HEK293 (cell line): ENCODE measurements at regions not wholly inside any gene's neighbourhood (a gene's known extent, or its start where the extent isn't known, plus 50 kb on each side); places are given as distances from the start of the nearest gene placed in this dataset.

Source experiments
- CTCF ChIA-PET: fragments of 350-600 bp; formaldehyde crosslinking; extraction: SDS; loops from one replicate; lab custom pipeline; 2021; ENCODE audit warnings: antibody characterized with exemption; lab: Yijun Ruan, JAX
- POLR2A ChIA-PET: fragments of 300-600 bp; formaldehyde crosslinking; extraction: SDS; loops from one replicate; lab custom pipeline; 2020; ENCODE audit warnings: antibody characterized with exemption, inconsistent platforms; lab: Yijun Ruan, JAX
- H3K27ac ChIP-seq: fragments of 200-500 bp; sonication (Bioruptor generic); 2 replicates; pipeline ENCODE4 v1.5.1; 2014; ENCODE audit warnings: low read depth, low read length, control low read depth, inconsistent platforms; ENCODE audit errors: extremely low read depth
- H3K36me3 ChIP-seq, 2 experiments: fragments of 200-500 bp in 1 of 2; sonication (Bioruptor generic) in 1 of 2; 1 replicate in 1 of 2; 2 replicates in 1 of 2; pipeline ENCODE4 v1.5.1; 2014 to 2017; ENCODE audit warnings: inconsistent platforms in 2 of 2, low read length in 2 of 2; ENCODE audit not compliant: control insufficient read depth in 2 of 2, insufficient read depth in 1 of 2
- H3K4me1 ChIP-seq: fragments of 200-500 bp; sonication (Bioruptor generic); 2 replicates; pipeline ENCODE4 v1.5.1; 2014; ENCODE audit warnings: mild to moderate bottlenecking, low read length, inconsistent platforms; ENCODE audit not compliant: control insufficient read depth, insufficient read depth
- H3K4me3 ChIP-seq: 2 replicates; pipeline ENCODE4 v1.5.1; 2011; ENCODE audit warnings: low read depth, mild to moderate bottlenecking, control low read depth, low read length, moderate library complexity
- H3K9me3 ChIP-seq: fragments of 200-500 bp; sonication (Bioruptor generic); 2 replicates; pipeline ENCODE4 v1.5.1; 2014; ENCODE audit warnings: low read depth, low read length, inconsistent platforms; ENCODE audit not compliant: control insufficient read depth, insufficient read depth
- ATF2 ChIP-seq: fragments of 450-650 bp; formaldehyde crosslinking; IDR thresholded peaks from 2 replicates; pipeline ENCODE4 v1.5.1; 2016; ENCODE audit warnings: missing biosample characterization, missing genetic modification characterization, low read depth
- GFI1B ChIP-seq: fragments of 450-650 bp; formaldehyde crosslinking; IDR thresholded peaks from 2 replicates; pipeline ENCODE4 v1.5.1; 2016; ENCODE audit warnings: missing biosample characterization, missing genetic modification characterization
- GLIS2 ChIP-seq: fragments of 450-650 bp; formaldehyde crosslinking; IDR thresholded peaks from 2 replicates; pipeline ENCODE4 v1.5.1; 2016; ENCODE audit warnings: missing biosample characterization, missing genetic modification characterization
- HIC1 ChIP-seq: fragments of 450-650 bp; formaldehyde crosslinking; IDR thresholded peaks from 2 replicates; pipeline ENCODE4 v1.5.1; 2016; ENCODE audit warnings: missing biosample characterization, missing genetic modification characterization
- KLF7 ChIP-seq: fragments of 450-650 bp; formaldehyde crosslinking; IDR thresholded peaks from 2 replicates; pipeline ENCODE4 v1.5.1; 2016; ENCODE audit warnings: missing biosample characterization, missing genetic modification characterization, borderline replicate concordance
- KLF9 ChIP-seq: fragments of 450-650 bp; formaldehyde crosslinking; IDR thresholded peaks from 2 replicates; pipeline ENCODE4 v1.5.1; 2016; ENCODE audit warnings: missing biosample characterization, missing genetic modification characterization, low read depth
- RBAK ChIP-seq: fragments of 450-650 bp; formaldehyde crosslinking; IDR thresholded peaks from 2 replicates; pipeline ENCODE4 v1.5.1; 2016; ENCODE audit warnings: missing biosample characterization, missing genetic modification characterization
- SP2 ChIP-seq: fragments of 450-650 bp; formaldehyde crosslinking; IDR thresholded peaks from 2 replicates; pipeline ENCODE4 v1.5.1; 2016; ENCODE audit warnings: missing biosample characterization, missing genetic modification characterization
- WT1 ChIP-seq: fragments of 450-650 bp; formaldehyde crosslinking; IDR thresholded peaks from 2 replicates; pipeline ENCODE4 v1.5.1; 2016; ENCODE audit warnings: missing biosample characterization, missing genetic modification characterization
- ZNF121 ChIP-seq: fragments of 450-650 bp; formaldehyde crosslinking; IDR thresholded peaks from 2 replicates; pipeline ENCODE4 v1.5.1; 2016; ENCODE audit warnings: missing biosample characterization, missing genetic modification characterization
- ZNF133 ChIP-seq: fragments of 450-650 bp; formaldehyde crosslinking; IDR thresholded peaks from 2 replicates; pipeline ENCODE4 v1.5.1; 2016; ENCODE audit warnings: missing biosample characterization, missing genetic modification characterization
- ZNF140 ChIP-seq: fragments of 450-650 bp; formaldehyde crosslinking; IDR thresholded peaks from 2 replicates; pipeline ENCODE4 v1.5.1; 2016; ENCODE audit warnings: missing biosample characterization, missing genetic modification characterization
- ZNF16 ChIP-seq: fragments of 450-650 bp; formaldehyde crosslinking; IDR thresholded peaks from 2 replicates; pipeline ENCODE4 v1.5.1; 2016; ENCODE audit warnings: low read depth, missing biosample characterization, missing genetic modification characterization
- ZNF202 ChIP-seq: fragments of 450-650 bp; formaldehyde crosslinking; IDR thresholded peaks from 2 replicates; pipeline ENCODE4 v1.5.1; 2016; ENCODE audit warnings: missing biosample characterization, missing genetic modification characterization, borderline replicate concordance
- ZNF23 ChIP-seq: fragments of 450-650 bp; formaldehyde crosslinking; IDR thresholded peaks from 2 replicates; pipeline ENCODE4 v1.5.1; 2016; ENCODE audit warnings: missing biosample characterization, missing genetic modification characterization, borderline replicate concordance
- ZNF24 ChIP-seq: fragments of 450-650 bp; formaldehyde crosslinking; IDR thresholded peaks from 2 replicates; pipeline ENCODE4 v1.5.1; 2016; ENCODE audit warnings: missing biosample characterization, missing genetic modification characterization
- ZNF341 ChIP-seq: fragments of 450-650 bp; formaldehyde crosslinking; IDR thresholded peaks from 2 replicates; pipeline ENCODE4; 2016; ENCODE audit warnings: low read depth, missing biosample characterization, missing genetic modification characterization
- ZNF37A ChIP-seq: fragments of 450-650 bp; IDR thresholded peaks from 2 replicates; pipeline ENCODE4 v1.5.1; 2018; ENCODE audit warnings: missing biosample characterization, missing genetic modification characterization
- ZNF521 ChIP-seq: fragments of 450-650 bp; formaldehyde crosslinking; IDR thresholded peaks from 2 replicates; pipeline ENCODE4 v1.5.1; 2017; ENCODE audit warnings: missing biosample characterization, mild to moderate bottlenecking, missing genetic modification characterization
- ZNF560 ChIP-seq: fragments of 450-650 bp; formaldehyde crosslinking; IDR thresholded peaks from 2 replicates; pipeline ENCODE4 v1.5.1; 2017; ENCODE audit warnings: missing biosample characterization, missing genetic modification characterization, borderline replicate concordance
- ZNF629 ChIP-seq: fragments of 450-650 bp; formaldehyde crosslinking; IDR thresholded peaks from 2 replicates; pipeline ENCODE4 v1.5.1; 2017; ENCODE audit warnings: missing biosample characterization, missing genetic modification characterization
- ZNF660 ChIP-seq: fragments of 450-650 bp; IDR thresholded peaks from 2 replicates; pipeline ENCODE4 v1.5.1; 2018; ENCODE audit warnings: missing biosample characterization, mild to moderate bottlenecking, missing genetic modification characterization
- ZNF670 ChIP-seq: fragments of 450-650 bp; formaldehyde crosslinking; IDR thresholded peaks from 2 replicates; pipeline ENCODE4 v1.5.1; 2016; ENCODE audit warnings: missing biosample characterization, missing genetic modification characterization, low read depth
- ZSCAN16 ChIP-seq: fragments of 450-650 bp; formaldehyde crosslinking; IDR thresholded peaks from 2 replicates; pipeline ENCODE4 v1.5.1; 2016; ENCODE audit warnings: missing biosample characterization, missing genetic modification characterization
- TF ChIP-seq, protein P1 (sequence below): fragments of 450-650 bp; formaldehyde crosslinking; IDR thresholded peaks from 2 replicates; pipeline ENCODE4 v1.5.1; 2017; ENCODE audit warnings: missing biosample characterization, missing genetic modification characterization
- TF ChIP-seq, protein P2 (sequence below): fragments of 450-650 bp; IDR thresholded peaks from 2 replicates; pipeline ENCODE4 v1.5.1; 2018; ENCODE audit warnings: missing biosample characterization, missing genetic modification characterization

GRCh38 chr11:27604416-27604815 is 95.8 kb downstream of the BDNF start:
- H3K27ac ChIP-seq, result no peak overlapping the region
- no peak overlapping the region for H3K4me3 ChIP-seq
- H3K9me3 ChIP-seq, result no peaks in the 10 kb centered on the region
- no peaks in the 10 kb centered on the region for H3K36me3 ChIP-seq
- CTCF ChIA-PET, result interaction anchor here (0.6 kb wide), 1 partner anchor 48 kb away, joined by 3 read pairs; no protein-coding TSS in a partner anchor
- TF ChIP-seq ZNF24 (tag by site-specific recombination) (no peak), ZNF140 (no peak), GLIS2 (tag by site-specific recombination) (no peak), ZNF202 (tag by site-specific recombination) (no peak), KLF9 (tag by site-specific recombination) (no peak), ZNF23 (tag by site-specific recombination) (no peak), ZNF37A (tag by site-specific recombination) (no peak), ZNF16 (tag by site-specific recombination) (no peak), ZNF341 (tag by site-specific recombination) (no peak), ZNF670 (tag by site-specific recombination) (no peak), ATF2 (no peak), KLF7 (no peak), ZNF660 (tag by site-specific recombination) (no peak), WT1 (tag by site-specific recombination) (no peak)
- TF ChIP-seq, protein P1, sequence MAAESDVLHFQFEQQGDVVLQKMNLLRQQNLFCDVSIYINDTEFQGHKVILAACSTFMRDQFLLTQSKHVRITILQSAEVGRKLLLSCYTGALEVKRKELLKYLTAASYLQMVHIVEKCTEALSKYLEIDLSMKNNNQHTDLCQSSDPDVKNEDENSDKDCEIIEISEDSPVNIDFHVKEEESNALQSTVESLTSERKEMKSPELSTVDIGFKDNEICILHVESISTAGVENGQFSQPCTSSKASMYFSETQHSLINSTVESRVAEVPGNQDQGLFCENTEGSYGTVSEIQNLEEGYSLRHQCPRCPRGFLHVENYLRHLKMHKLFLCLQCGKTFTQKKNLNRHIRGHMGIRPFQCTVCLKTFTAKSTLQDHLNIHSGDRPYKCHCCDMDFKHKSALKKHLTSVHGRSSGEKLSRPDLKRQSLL (tag by site-specific recombination), result no peak
- POLR2A ChIA-PET, result no interaction called here
- no peaks in the 10 kb centered on the region for H3K4me1 ChIP-seq

DNA sequence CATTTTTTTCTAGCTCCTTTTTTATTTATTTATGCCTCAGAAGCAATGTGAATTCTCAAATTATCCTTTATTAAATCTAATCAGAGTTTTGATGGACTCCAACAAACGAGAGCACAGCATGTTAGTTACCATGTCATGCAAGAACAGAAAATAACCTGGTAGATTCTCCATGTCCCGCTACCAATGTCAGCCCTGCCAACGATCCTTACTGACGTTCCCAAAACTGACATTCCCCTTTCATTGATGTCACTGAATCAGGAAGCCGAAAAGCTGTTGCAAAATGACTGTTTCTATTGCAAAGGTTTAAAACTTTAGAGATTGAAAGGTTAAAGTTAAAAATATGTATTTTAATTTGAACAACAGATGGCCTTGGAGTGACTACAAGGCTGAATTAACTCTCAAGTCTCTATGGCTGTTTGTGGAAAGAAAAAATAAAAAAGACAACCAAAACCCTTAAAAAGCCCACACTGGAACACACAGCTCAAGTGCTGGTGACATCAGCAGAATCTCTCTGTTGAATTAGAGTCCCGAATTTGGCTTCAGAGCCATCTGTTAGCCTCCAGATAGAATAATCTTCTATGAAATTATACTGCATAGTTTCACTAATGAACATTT is 96.8 kb downstream of the BDNF start:
- Histone ChIP-seq H3K4me1 (no peaks in the 10 kb centered on the region), H3K36me3 (no peaks in the 10 kb centered on the region), H3K9me3 (no peaks in the 10 kb centered on the region), H3K4me3 (no peak overlapping the region), H3K27ac (no peak overlapping the region)
- CTCF ChIA-PET, result interaction anchor here (1.0 kb wide), 1 partner anchor 10 kb away, joined by 3 read pairs; no protein-coding TSS in a partner anchor
- TF ChIP-seq, protein P2, sequence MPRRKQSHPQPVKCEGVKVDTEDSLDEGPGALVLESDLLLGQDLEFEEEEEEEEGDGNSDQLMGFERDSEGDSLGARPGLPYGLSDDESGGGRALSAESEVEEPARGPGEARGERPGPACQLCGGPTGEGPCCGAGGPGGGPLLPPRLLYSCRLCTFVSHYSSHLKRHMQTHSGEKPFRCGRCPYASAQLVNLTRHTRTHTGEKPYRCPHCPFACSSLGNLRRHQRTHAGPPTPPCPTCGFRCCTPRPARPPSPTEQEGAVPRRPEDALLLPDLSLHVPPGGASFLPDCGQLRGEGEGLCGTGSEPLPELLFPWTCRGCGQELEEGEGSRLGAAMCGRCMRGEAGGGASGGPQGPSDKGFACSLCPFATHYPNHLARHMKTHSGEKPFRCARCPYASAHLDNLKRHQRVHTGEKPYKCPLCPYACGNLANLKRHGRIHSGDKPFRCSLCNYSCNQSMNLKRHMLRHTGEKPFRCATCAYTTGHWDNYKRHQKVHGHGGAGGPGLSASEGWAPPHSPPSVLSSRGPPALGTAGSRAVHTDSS (tag by site-specific recombination), result no peak
- no peak for TF ChIP-seq HIC1 (tag by site-specific recombination)
- no peak for TF ChIP-seq ZSCAN16 (tag by site-specific recombination)
- no peak for TF ChIP-seq ZNF560
- no peak for TF ChIP-seq ZNF133 (tag by site-specific recombination)
- no peak for TF ChIP-seq GFI1B (tag by site-specific recombination)
- no peak for TF ChIP-seq ZNF521 (tag by site-specific recombination)
- TF ChIP-seq RBAK (tag by site-specific recombination), result no peak
- no peak for TF ChIP-seq ZNF121 (tag by site-specific recombination)
- no peak for TF ChIP-seq ZNF629
- TF ChIP-seq SP2 (tag by site-specific recombination), result no peak
- POLR2A ChIA-PET, result no interaction called here
